Effector memory CD4-positive, alpha-beta T cell (primary cell): ENCODE measurements at regions not wholly inside any gene's neighbourhood (a gene's known extent, or its start where the extent isn't known, plus 50 kb on each side); places are given as distances from the start of the nearest gene placed in this dataset.

Experiments used
- DNase-seq, 3 donors: peaks; one replicate each; pipeline ENCODE4 v3.0.0-alpha.2; 2020
- H3K27ac ChIP-seq: 2 replicates; pipeline ENCODE4 v1.7.0; 2013; ENCODE audit warnings: mild to moderate bottlenecking, low read length, moderate library complexity; ENCODE audit not compliant: insufficient read depth, poor library complexity, severe bottlenecking
- H3K27me3 ChIP-seq: replicated peaks from 2 replicates; pipeline ENCODE4 v1.7.0; 2013; ENCODE audit warnings: mild to moderate bottlenecking, low read length; ENCODE audit not compliant: insufficient read depth, control insufficient read depth, poor library complexity, severe bottlenecking
- H3K36me3 ChIP-seq: 2 replicates; pipeline ENCODE4 v1.7.0; 2013; ENCODE audit warnings: mild to moderate bottlenecking, low read length, moderate library complexity; ENCODE audit not compliant: control insufficient read depth, insufficient read depth
- H3K4me1 ChIP-seq: 2 replicates; pipeline ENCODE4 v1.7.0; 2013; ENCODE audit warnings: low read length, mild to moderate bottlenecking; ENCODE audit not compliant: control insufficient read depth, insufficient read depth, poor library complexity, severe bottlenecking
- H3K4me3 ChIP-seq: 2 replicates; pipeline ENCODE4 v1.7.0; 2013; ENCODE audit warnings: low read length, low read depth, mild to moderate bottlenecking; ENCODE audit not compliant: insufficient read depth, poor library complexity, severe bottlenecking
- H3K9me3 ChIP-seq: 2 replicates; pipeline ENCODE4 v1.7.0; 2013; ENCODE audit warnings: mild to moderate bottlenecking, low read length, moderate library complexity; ENCODE audit not compliant: control insufficient read depth

- Histone ChIP-seq H3K36me3 (no peaks in the 10 kb centered on the region), H3K4me1 (no peaks in the 10 kb centered on the region), H3K27ac (no peak overlapping the region), H3K9me3 (no peaks in the 10 kb centered on the region), H3K27me3 (no peaks in the 10 kb centered on the region), H3K4me3 (no peak overlapping the region)
- DNase-seq: no peak
Observed at GRCh38 chr18:4751523-4751922, 296.4 kb upstream of the DLGAP1 start.

- DNase-seq: no peak
- no peaks in the 10 kb centered on the region for H3K36me3 ChIP-seq
Observed at GRCh38 chr18:4750393-4751346, 295.6 kb upstream of the DLGAP1 start.

GRCh38 chr18:4748975-4749374, 293.9 kb upstream of the DLGAP1 start:
- H3K27me3 ChIP-seq: no peaks in the 10 kb centered on the region
- H3K27ac ChIP-seq: no peak overlapping the region
- H3K36me3 ChIP-seq: no peaks in the 10 kb centered on the region
- no peak for DNase-seq
- no peaks in the 10 kb centered on the region for H3K4me1 ChIP-seq
- no peaks in the 10 kb centered on the region for H3K9me3 ChIP-seq
- no peak overlapping the region for H3K4me3 ChIP-seq

More at GRCh38 chr18:4750393-4751346, 295.6 kb upstream of the DLGAP1 start:
- Histone ChIP-seq H3K27ac (no peak overlapping the region), H3K4me1 (no peaks in the 10 kb centered on the region), H3K4me3 (no peak overlapping the region), H3K27me3 (no peaks in the 10 kb centered on the region), H3K9me3 (no peaks in the 10 kb centered on the region)

GRCh38 chr18:4734903-4735302, 279.8 kb upstream of the DLGAP1 start:
- H3K9me3 ChIP-seq: no peaks in the 10 kb centered on the region
- DNase-seq: no peak
- H3K4me3 ChIP-seq: no peak overlapping the region
- no peaks in the 10 kb centered on the region for H3K36me3 ChIP-seq
- no peaks in the 10 kb centered on the region for H3K4me1 ChIP-seq
- H3K27me3 ChIP-seq: no peaks in the 10 kb centered on the region
- no peak overlapping the region for H3K27ac ChIP-seq

GRCh38 chr18:4734021-4734420, 278.9 kb upstream of the DLGAP1 start:
- no peak for DNase-seq
- Histone ChIP-seq H3K9me3 (no peaks in the 10 kb centered on the region), H3K4me3 (no peak overlapping the region), H3K27me3 (no peaks in the 10 kb centered on the region), H3K36me3 (no peaks in the 10 kb centered on the region), H3K4me1 (no peaks in the 10 kb centered on the region), H3K27ac (no peak overlapping the region)

GRCh38 chr18:4721545-4721944, 266.4 kb upstream of the DLGAP1 start:
- Histone ChIP-seq H3K27me3 (no peaks in the 10 kb centered on the region), H3K27ac (no peak overlapping the region), H3K4me1 (no peaks in the 10 kb centered on the region), H3K4me3 (no peak overlapping the region), H3K9me3 (no peaks in the 10 kb centered on the region), H3K36me3 (no peaks in the 10 kb centered on the region)
- no peak for DNase-seq

GRCh38 chr18:4720518-4720917, 265.4 kb upstream of the DLGAP1 start:
- Histone ChIP-seq H3K9me3 (no peaks in the 10 kb centered on the region), H3K36me3 (no peaks in the 10 kb centered on the region), H3K4me3 (no peak overlapping the region), H3K4me1 (no peaks in the 10 kb centered on the region), H3K27ac (no peak overlapping the region), H3K27me3 (no peaks in the 10 kb centered on the region)
- DNase-seq: no peak

- H3K36me3 ChIP-seq: no peaks in the 10 kb centered on the region
- H3K4me1 ChIP-seq: no peaks in the 10 kb centered on the region
- H3K9me3 ChIP-seq: no peaks in the 10 kb centered on the region
- H3K4me3 ChIP-seq: no peak overlapping the region
- no peaks in the 10 kb centered on the region for H3K27me3 ChIP-seq
- DNase-seq: no peak
- no peak overlapping the region for H3K27ac ChIP-seq
Observed at GRCh38 chr18:4705894-4706293, 250.8 kb upstream of the DLGAP1 start.

GRCh38 chr18:4704781-4705180, 249.7 kb upstream of the DLGAP1 start:
- H3K9me3 ChIP-seq: no peaks in the 10 kb centered on the region
- H3K36me3 ChIP-seq: no peaks in the 10 kb centered on the region
- H3K4me1 ChIP-seq: no peaks in the 10 kb centered on the region
- no peaks in the 10 kb centered on the region for H3K27me3 ChIP-seq
- no peak overlapping the region for H3K4me3 ChIP-seq
- no peak overlapping the region for H3K27ac ChIP-seq
- no peak for DNase-seq

- Histone ChIP-seq H3K27me3 (no peaks in the 10 kb centered on the region), H3K4me3 (no peak overlapping the region), H3K36me3 (no peaks in the 10 kb centered on the region), H3K4me1 (no peaks in the 10 kb centered on the region), H3K9me3 (no peaks in the 10 kb centered on the region), H3K27ac (no peak overlapping the region)
- DNase-seq: no peak
Observed at GRCh38 chr18:4691836-4692235, 236.7 kb upstream of the DLGAP1 start.
